Right lobe of liver (tissue), 6 donors: ENCODE measurements at regions not wholly inside any gene's neighbourhood (a gene's known extent, or its start where the extent isn't known, plus 50 kb on each side); places are given as distances from the start of the nearest gene placed in this dataset.

Source experiments
- ATAC-seq, 4 donors: fragments of 200-7000 bp; cut with Tn5 transposase; one replicate each; pipeline ENCODE4 v1.9.1; 2020; ENCODE audit warnings: mild to moderate bottlenecking in 4 of 4, moderate library complexity in 4 of 4
- DNase-seq, 3 donors: peaks; one replicate each; pipeline ENCODE4 v3.0.0-alpha.2; 2020
- H3K27ac ChIP-seq, 3 donors: fragments of 200-600 bp; one replicate each; pipeline ENCODE4 v1.8.0; 2022
- H3K27me3 ChIP-seq, 2 donors: fragments of 200-600 bp; one replicate each; pipeline ENCODE4 v1.8.0; 2022
- H3K36me3 ChIP-seq, 4 donors: fragments of 200-600 bp; sonication (generic) in 1 of 4; one replicate each; pipeline versions ENCODE4 v1.5.1 to v1.8.0; 2017 to 2022; ENCODE audit warnings: control low read depth in 1 of 4
- H3K4me1 ChIP-seq, 4 donors: fragments of 200-600 bp; sonication (generic) in 1 of 4; one replicate each; pipeline versions ENCODE4 v1.5.1 to v1.8.0; 2017 to 2022; ENCODE audit warnings: control low read depth in 1 of 4
- H3K4me3 ChIP-seq, 3 donors: fragments of 200-600 bp; one replicate each; pipeline ENCODE4 v1.8.0; 2022
- H3K9me3 ChIP-seq, 4 donors: fragments of 200-600 bp; sonication (generic) in 1 of 4; one replicate each; pipeline versions ENCODE4 v1.5.1 to v1.8.0; 2017 to 2022; ENCODE audit warnings: control low read depth in 1 of 4
- CTCF ChIP-seq, 4 donors: fragments of 200-600 bp in 3 of 4; fragments of 450-650 bp in 1 of 4; IDR thresholded peaks; one replicate each; pipeline versions ENCODE4 v1.5.1 to v1.8.0; 2016 to 2022; ENCODE audit warnings: antibody characterized with exemption in 4 of 4, mild to moderate bottlenecking in 2 of 4
- POLR2A ChIP-seq: fragments of 450-650 bp; IDR thresholded peaks from one replicate; pipeline ENCODE4 v1.6.1; 2017; ENCODE audit warnings: antibody characterized with exemption, mild to moderate bottlenecking
- WGBS: methylation state at CpG from one replicate; pipeline ENCODE4 v1.1.6; 2018; ENCODE audit warnings: low coverage, low lambda C conversion rate; ENCODE audit not compliant: insufficient coverage; ENCODE audit errors: missing lambda C conversion rate; 5-methylcytosine and 5-hydroxymethylcytosine counted together
- intact Hi-C, 2 donors: fragments of 100-400 bp; cut with DNase I; formaldehyde crosslinking; loops; one replicate each; pipeline versions ENCODE4 v1.11.2 to v1.14.1; 2022
- donor health status: DM: no; HTN: yes; CAD: no.
- donor health status: DM: no; HTN: no; CAD: no.
- donor health status: DM: no; HTN: no; CAD: no.
- donor health status: DM: no; HTN: yes; CAD: no.
- donor health status: DM: no; HTN: yes; CAD: no.

GRCh38 chr4:72969976-72970375 lies 99.5 kb downstream of the COX18 start:
- intact Hi-C loops: no loop called here
- Histone ChIP-seq H3K36me3 (no peaks in the 10 kb centered on the region), H3K4me3 (no peak overlapping the region), H3K9me3 (no peaks in the 10 kb centered on the region), H3K27me3 (no peaks in the 10 kb centered on the region), H3K27ac (no peak overlapping the region), H3K4me1 (no peaks in the 10 kb centered on the region)
- DNase-seq (no peak), ATAC-seq (no peak)
- TF ChIP-seq CTCF (IDR thresholded peaks at IDR 0.05) (no peak), POLR2A (no peak)
- WGBS: 38% methylated on average over 1 of the region's 1 CpG

GRCh38 chr4:72966652-72967051 lies 102.9 kb downstream of the COX18 start:
- no peak for TF ChIP-seq POLR2A
- no peak for TF ChIP-seq CTCF (IDR thresholded peaks at IDR 0.05)
- no peaks in the 10 kb centered on the region for H3K36me3 ChIP-seq
- H3K27ac ChIP-seq: no peak overlapping the region
- 55% methylated on average over 1 of the region's 1 CpG for WGBS
- ATAC-seq (no peak), DNase-seq (no peak)
- H3K4me3 ChIP-seq: no peak overlapping the region
- no peaks in the 10 kb centered on the region for H3K27me3 ChIP-seq
- no peaks in the 10 kb centered on the region for H3K4me1 ChIP-seq
- H3K9me3 ChIP-seq: no peaks in the 10 kb centered on the region
- intact Hi-C loops: no loop called here

- no peak for DNase-seq
These were observed 110.1 kb downstream of the COX18 start for GRCh38 chr4:72959411-72959810.

GRCh38 chr4:72954811-72955210 lies 114.7 kb downstream of the COX18 start:
- Histone ChIP-seq H3K4me3 (no peak overlapping the region), H3K36me3 (no peaks in the 10 kb centered on the region), H3K9me3 (no peaks in the 10 kb centered on the region), H3K4me1 (no peaks in the 10 kb centered on the region), H3K27ac (no peak overlapping the region), H3K27me3 (no peaks in the 10 kb centered on the region)
- WGBS: 95% methylated on average over 2 of the region's 2 CpGs
- DNase-seq (no peak), ATAC-seq (no peak)
- TF ChIP-seq CTCF (IDR thresholded peaks at IDR 0.05) (no peak), POLR2A (no peak)
- intact Hi-C loops: no loop called here

More at GRCh38 chr4:72959411-72959810, 110.1 kb downstream of the COX18 start:
- 33% methylated on average over 1 of the region's 2 CpGs for WGBS
- Histone ChIP-seq H3K4me3 (no peak overlapping the region), H3K36me3 (no peaks in the 10 kb centered on the region), H3K9me3 (no peaks in the 10 kb centered on the region), H3K4me1 (no peaks in the 10 kb centered on the region), H3K27ac (no peak overlapping the region), H3K27me3 (no peaks in the 10 kb centered on the region)
- no peak for TF ChIP-seq CTCF (IDR thresholded peaks at IDR 0.05)
- TF ChIP-seq POLR2A: no peak
- no peak for ATAC-seq
- intact Hi-C loops: no loop called here

GRCh38 chr4:72953571-72953970 lies 115.9 kb downstream of the COX18 start:
- DNase-seq: no peak
- no peak for ATAC-seq
- Histone ChIP-seq H3K4me1 (no peaks in the 10 kb centered on the region), H3K9me3 (no peaks in the 10 kb centered on the region), H3K36me3 (no peaks in the 10 kb centered on the region), H3K4me3 (no peak overlapping the region), H3K27ac (no peak overlapping the region), H3K27me3 (no peaks in the 10 kb centered on the region)
- intact Hi-C loops: no loop called here
- WGBS: 36% methylated on average over 1 of the region's 1 CpG
- TF ChIP-seq POLR2A (no peak), CTCF (IDR thresholded peaks at IDR 0.05) (no peak)
